T-helper 1 cell treated with Interleukin-12 subunit alpha and Interleukin-12 subunit beta and Interleukin-4 antibody, amounts not matched to agents 30 μg/mL and 1 μg/mL, for 36 hours (primary cell): ENCODE measurements at regions not wholly inside any gene's neighbourhood (a gene's known extent, or its start where the extent isn't known, plus 50 kb on each side); places are given as distances from the start of the nearest gene placed in this dataset.

Experiments
- H3K27ac Mint-ChIP-seq: one replicate; pipeline ENCODE4 v1.8.0; 2021; ENCODE audit warnings: mild to moderate bottlenecking, mixed read lengths
- H3K27me3 Mint-ChIP-seq: one replicate; pipeline ENCODE4 v1.8.0; 2021; ENCODE audit warnings: low read depth, mixed read lengths
- H3K36me3 Mint-ChIP-seq: one replicate; pipeline ENCODE4 v1.8.0; 2021; ENCODE audit warnings: low read depth, mixed read lengths
- H3K4me1 Mint-ChIP-seq: one replicate; pipeline ENCODE4 v1.8.0; 2021; ENCODE audit warnings: low read depth, mixed read lengths
- H3K4me3 Mint-ChIP-seq: one replicate; pipeline ENCODE4 v1.8.0; 2021; ENCODE audit warnings: mild to moderate bottlenecking, moderate library complexity, mixed read lengths
- H3K9me3 Mint-ChIP-seq: one replicate; pipeline ENCODE4 v1.8.0; 2021; ENCODE audit warnings: mixed read lengths

DNA sequence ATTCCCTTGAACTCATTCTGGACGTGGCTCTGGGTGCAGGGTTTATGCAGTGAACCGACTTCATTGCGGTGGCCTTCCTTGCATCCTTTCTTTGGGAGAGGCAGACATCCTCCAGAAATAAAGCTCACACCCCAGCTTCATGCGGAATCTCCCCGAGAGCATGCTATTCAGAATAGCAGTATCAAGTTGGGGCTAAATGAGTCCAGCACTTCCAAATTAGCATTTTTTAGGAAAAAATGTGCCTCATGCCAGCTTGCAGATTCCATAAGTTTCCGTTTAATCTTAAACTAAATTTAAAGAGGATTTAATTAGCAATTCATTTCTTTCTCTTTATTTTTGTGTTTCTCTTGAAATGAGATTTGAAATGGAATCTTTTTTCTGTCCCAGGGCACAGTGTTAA, 107.4 kb upstream of the HDAC4 start:
- Mint-ChIP-seq H3K27me3 (no peaks in the 10 kb centered on the region), H3K4me1 (no peaks in the 10 kb centered on the region), H3K9me3 (no peaks in the 10 kb centered on the region), H3K4me3 (no peak overlapping the region), H3K27ac (no peak overlapping the region), H3K36me3 (no peaks in the 10 kb centered on the region)

GRCh38 chr2:239507576-239508258, 106.9 kb upstream of the HDAC4 start:
- Mint-ChIP-seq H3K27me3 (no peaks in the 10 kb centered on the region), H3K36me3 (no peaks in the 10 kb centered on the region), H3K27ac (no peak overlapping the region), H3K4me3 (no peak overlapping the region), H3K9me3 (no peaks in the 10 kb centered on the region), H3K4me1 (no peaks in the 10 kb centered on the region)

DNA sequence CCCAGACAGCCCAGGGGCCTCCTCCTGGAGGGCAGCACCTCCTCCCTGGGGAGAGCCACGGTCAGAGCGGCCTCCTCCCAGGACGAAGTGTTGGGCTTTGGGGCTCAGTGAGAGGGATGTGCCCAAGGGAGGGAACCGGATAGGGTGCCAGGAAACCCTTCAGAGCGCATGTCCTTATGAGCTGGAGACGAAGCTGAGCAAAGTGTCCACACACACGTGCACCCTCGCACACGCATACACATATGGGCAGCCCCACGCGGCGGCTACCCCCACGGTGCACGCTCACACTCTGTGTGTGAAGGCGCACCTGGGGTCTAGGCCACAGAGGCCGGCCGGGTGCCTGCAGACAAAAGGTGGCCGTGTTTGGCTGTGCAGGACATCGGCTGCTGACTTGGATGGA, 106.1 kb upstream of the HDAC4 start:
- H3K36me3 Mint-ChIP-seq = no peaks in the 10 kb centered on the region
- H3K9me3 Mint-ChIP-seq = no peaks in the 10 kb centered on the region
- no peaks in the 10 kb centered on the region for H3K4me1 Mint-ChIP-seq
- no peak overlapping the region for H3K4me3 Mint-ChIP-seq
- H3K27me3 Mint-ChIP-seq = no peaks in the 10 kb centered on the region
- H3K27ac Mint-ChIP-seq = no peak overlapping the region

- Mint-ChIP-seq H3K36me3 (no peaks in the 10 kb centered on the region), H3K27ac (no peak overlapping the region), H3K27me3 (no peaks in the 10 kb centered on the region), H3K4me3 (no peak overlapping the region), H3K4me1 (no peaks in the 10 kb centered on the region), H3K9me3 (no peaks in the 10 kb centered on the region)
These were observed 105.5 kb upstream of the HDAC4 start for GRCh38 chr2:239506101-239506857.

DNA sequence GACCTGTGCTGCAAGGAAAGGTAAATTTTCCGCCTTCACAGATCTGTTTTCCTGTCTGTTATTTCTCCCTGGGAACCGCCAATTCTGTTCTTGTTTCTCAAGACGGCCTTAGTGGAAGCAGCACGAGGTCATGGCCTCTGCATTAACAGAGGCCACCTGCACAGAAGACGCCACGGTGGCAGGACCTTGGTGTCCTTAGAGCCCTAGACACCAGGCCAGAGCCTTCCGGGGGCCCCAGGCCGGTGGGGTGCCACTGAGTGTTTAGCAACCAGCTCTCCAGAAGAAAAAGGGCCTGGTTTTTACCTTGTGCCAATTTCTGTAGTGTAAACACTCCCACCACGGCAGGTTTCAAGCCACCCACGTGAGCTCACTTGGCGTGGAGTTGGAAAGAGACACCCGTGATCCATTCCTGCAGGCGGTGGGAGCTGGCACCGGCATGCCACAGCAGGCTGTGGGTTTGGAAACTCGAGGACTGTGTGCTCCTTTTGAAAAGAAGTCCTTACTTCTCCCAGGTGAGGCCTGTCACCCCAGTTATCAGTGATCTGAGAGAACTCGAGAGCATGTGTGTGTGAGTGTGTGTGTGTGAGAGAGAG, 103.9 kb upstream of the HDAC4 start:
- no peaks in the 10 kb centered on the region for H3K27me3 Mint-ChIP-seq
- H3K36me3 Mint-ChIP-seq = no peaks in the 10 kb centered on the region
- H3K27ac Mint-ChIP-seq = no peak overlapping the region
- H3K9me3 Mint-ChIP-seq = no peaks in the 10 kb centered on the region
- no peaks in the 10 kb centered on the region for H3K4me1 Mint-ChIP-seq
- no peak overlapping the region for H3K4me3 Mint-ChIP-seq

DNA sequence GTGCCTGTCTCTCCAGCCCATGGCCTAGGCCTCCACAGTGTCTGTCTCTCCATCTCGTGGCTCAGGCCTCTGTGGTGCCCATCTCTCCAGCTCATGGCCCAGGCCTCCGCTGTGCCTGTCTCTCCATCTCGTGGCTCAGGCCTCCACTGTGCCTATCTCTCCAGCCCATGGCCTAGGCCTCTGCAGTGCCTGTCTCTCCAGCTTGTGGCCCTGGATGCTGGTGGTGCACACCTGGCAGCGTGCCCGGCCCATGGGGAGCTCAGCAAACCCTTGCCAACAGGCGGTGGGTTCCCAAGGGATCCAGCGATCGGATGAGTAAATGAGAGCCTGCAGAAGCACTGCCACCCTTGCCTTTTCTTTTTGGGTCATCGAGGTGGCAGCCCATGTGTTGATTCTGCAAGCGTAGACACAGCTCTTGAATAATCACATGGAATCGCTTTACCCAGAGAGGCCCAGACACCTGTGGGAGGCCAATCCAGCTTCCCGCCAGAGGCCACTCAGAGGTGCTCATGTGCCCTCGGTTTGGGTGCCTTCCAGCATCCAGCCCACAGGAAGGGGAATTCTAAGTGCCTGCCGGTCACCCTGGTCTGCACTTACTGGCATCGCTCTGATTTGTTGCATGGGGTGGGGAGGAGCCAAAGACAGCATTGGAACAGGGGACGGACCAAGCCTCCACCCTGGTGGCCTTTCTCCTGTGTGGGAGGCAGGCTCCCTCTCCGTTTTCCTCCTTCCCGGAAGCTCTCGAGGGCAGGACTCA, 101.8 kb upstream of the HDAC4 start:
- Mint-ChIP-seq H3K27ac (no peak overlapping the region), H3K4me1 (no peaks in the 10 kb centered on the region), H3K4me3 (no peak overlapping the region), H3K27me3 (no peaks in the 10 kb centered on the region), H3K36me3 (no peaks in the 10 kb centered on the region), H3K9me3 (no peaks in the 10 kb centered on the region)

GRCh38 chr2:239500574-239501550, 100.0 kb upstream of the HDAC4 start:
- no peaks in the 10 kb centered on the region for H3K36me3 Mint-ChIP-seq
- no peaks in the 10 kb centered on the region for H3K9me3 Mint-ChIP-seq
- no peaks in the 10 kb centered on the region for H3K4me1 Mint-ChIP-seq
- H3K4me3 Mint-ChIP-seq = no peak overlapping the region
- H3K27me3 Mint-ChIP-seq = no peaks in the 10 kb centered on the region
- no peak overlapping the region for H3K27ac Mint-ChIP-seq

- Mint-ChIP-seq H3K27me3 (peaks cover under 1% of the 10 kb centered on the region), H3K4me1 (no peaks in the 10 kb centered on the region), H3K36me3 (no peaks in the 10 kb centered on the region), H3K27ac (no peak overlapping the region), H3K9me3 (no peaks in the 10 kb centered on the region), H3K4me3 (no peak overlapping the region)
These were observed 99.1 kb upstream of the HDAC4 start for GRCh38 chr2:239499726-239500573.

DNA sequence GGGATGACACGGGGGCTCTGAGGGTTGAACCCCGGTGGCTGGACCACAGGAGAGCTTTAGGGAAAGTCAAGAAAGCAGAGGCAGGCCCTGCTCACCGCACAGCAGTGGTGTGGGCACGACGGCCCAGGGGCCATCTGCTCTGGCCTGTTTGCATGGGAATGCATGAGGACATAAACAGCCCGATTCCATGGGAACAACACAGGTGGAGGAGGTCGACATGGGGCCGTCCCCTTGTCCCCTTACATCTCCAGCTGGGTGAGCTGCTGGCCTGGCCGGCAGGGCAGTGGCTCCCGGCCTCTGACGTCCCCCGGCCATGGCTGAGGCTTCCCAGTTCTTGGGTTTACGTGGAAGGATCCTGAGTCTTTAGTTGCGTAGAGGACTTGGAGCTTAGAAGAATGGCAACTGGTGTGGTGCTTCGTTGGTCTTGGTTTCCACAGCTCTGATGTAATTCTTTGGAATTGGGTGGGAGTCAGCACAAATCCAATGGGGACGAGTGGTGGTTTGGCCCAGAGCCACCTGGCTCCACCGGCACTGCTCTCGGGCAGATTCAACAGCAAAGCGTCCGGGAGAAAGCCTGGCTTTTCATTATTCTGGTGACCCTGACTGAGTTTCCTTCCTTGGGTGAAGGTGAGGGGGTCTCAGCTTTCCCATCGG, 98.3 kb upstream of the HDAC4 start:
- Mint-ChIP-seq H3K9me3 (no peaks in the 10 kb centered on the region), H3K36me3 (no peaks in the 10 kb centered on the region), H3K4me1 (no peaks in the 10 kb centered on the region), H3K4me3 (no peak overlapping the region), H3K27ac (no peak overlapping the region), H3K27me3 (peaks cover 6% of the 10 kb centered on the region)

GRCh38 chr2:239498576-239498975, 97.8 kb upstream of the HDAC4 start:
- Mint-ChIP-seq H3K36me3 (no peaks in the 10 kb centered on the region), H3K27me3 (peaks cover 9% of the 10 kb centered on the region), H3K27ac (peak overlapping the region; percentile 10), H3K4me3 (no peak overlapping the region), H3K9me3 (no peaks in the 10 kb centered on the region), H3K4me1 (no peaks in the 10 kb centered on the region)

GRCh38 chr2:239496700-239497099, 95.9 kb upstream of the HDAC4 start:
- Mint-ChIP-seq H3K4me1 (no peaks in the 10 kb centered on the region), H3K36me3 (no peaks in the 10 kb centered on the region), H3K4me3 (no peak overlapping the region), H3K9me3 (no peaks in the 10 kb centered on the region), H3K27ac (no peak overlapping the region), H3K27me3 (peaks cover 13% of the 10 kb centered on the region)

DNA sequence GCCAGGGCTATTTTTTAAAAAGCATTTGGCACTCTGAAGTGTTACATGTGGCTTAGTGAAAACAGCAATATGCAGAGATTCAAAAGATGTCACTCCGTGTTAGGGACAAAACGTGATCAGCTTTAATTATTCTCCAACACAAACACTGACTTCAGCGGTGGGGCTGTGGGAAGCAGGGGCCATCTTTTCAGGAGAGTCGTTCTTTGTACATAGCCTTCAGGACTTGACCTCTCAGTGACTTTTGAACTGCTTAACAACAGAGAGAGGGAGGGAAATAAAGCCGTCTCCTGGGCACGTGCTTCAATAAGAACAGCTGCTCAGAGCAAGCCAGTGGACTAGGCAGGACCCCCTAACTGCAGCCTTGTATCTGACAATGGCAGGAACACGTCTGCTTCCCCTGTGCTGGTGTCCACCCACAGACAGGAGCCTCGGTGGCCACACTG, 95.0 kb upstream of the HDAC4 start:
- no peak overlapping the region for H3K4me3 Mint-ChIP-seq
- no peak overlapping the region for H3K27ac Mint-ChIP-seq
- H3K9me3 Mint-ChIP-seq = no peaks in the 10 kb centered on the region
- no peaks in the 10 kb centered on the region for H3K36me3 Mint-ChIP-seq
- H3K27me3 Mint-ChIP-seq = peaks cover 13% of the 10 kb centered on the region
- H3K4me1 Mint-ChIP-seq = no peaks in the 10 kb centered on the region

DNA sequence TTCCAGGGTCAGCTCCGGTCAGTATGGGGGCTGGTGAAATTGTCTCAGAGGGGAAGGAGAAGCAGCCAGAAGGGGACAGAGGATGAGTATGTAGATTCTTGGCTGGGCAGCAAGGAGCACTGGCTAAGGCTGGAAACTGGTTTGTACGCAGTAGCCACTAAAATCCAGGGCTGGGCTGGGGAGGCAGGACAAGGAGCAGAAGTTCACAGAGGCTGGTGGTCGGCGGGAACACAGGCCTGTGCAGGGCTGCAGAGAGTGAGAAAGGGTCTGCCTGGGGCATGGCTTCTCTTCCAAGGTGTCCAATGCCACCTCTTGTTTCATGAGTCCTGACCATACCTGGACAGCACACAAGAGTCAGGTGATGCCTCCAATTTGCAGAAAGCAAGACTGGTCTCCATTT, 94.4 kb upstream of the HDAC4 start:
- no peaks in the 10 kb centered on the region for H3K9me3 Mint-ChIP-seq
- H3K4me1 Mint-ChIP-seq = no peaks in the 10 kb centered on the region
- H3K4me3 Mint-ChIP-seq = no peak overlapping the region
- no peak overlapping the region for H3K27ac Mint-ChIP-seq
- H3K27me3 Mint-ChIP-seq = peaks cover 17% of the 10 kb centered on the region
- H3K36me3 Mint-ChIP-seq = no peaks in the 10 kb centered on the region
